DOHH2 (cell line): ENCODE measurements at regions not wholly inside any gene's neighbourhood (a gene's known extent, or its start where the extent isn't known, plus 50 kb on each side); places are given as distances from the start of the nearest gene placed in this dataset.
"Not testable (repeated sequence)": the region's sequence is repeated elsewhere in the genome, so short reads cannot be mapped to it uniquely, and the experiment has no call there.

Experiments used
- H3F3A ChIP-seq: fragments of 200-600 bp; sonication (generic), shearing (Covaris generic); 2 replicates; pipeline ENCODE4 v1.6.0; 2016; ENCODE audit warnings: antibody characterized with exemption, mild to moderate bottlenecking; ENCODE audit not compliant: control insufficient read depth, insufficient read depth
- H3K27ac ChIP-seq: fragments of 200-600 bp; sonication (generic); 2 replicates; pipeline ENCODE4 v1.5.1; 2014; ENCODE audit warnings: low read depth, mild to moderate bottlenecking, low read length, moderate library complexity
- H3K27me3 ChIP-seq: fragments of 200-600 bp; sonication (generic); 2 replicates; pipeline ENCODE4 v1.6.1; 2014; ENCODE audit warnings: mild to moderate bottlenecking, low read length, mixed read lengths; ENCODE audit not compliant: control insufficient read depth
- H3K36me3 ChIP-seq: fragments of 200-600 bp; sonication (generic); 2 replicates; pipeline ENCODE4 v1.6.1; 2014; ENCODE audit warnings: mild to moderate bottlenecking, low read length, moderate library complexity, mixed read lengths; ENCODE audit not compliant: control insufficient read depth
- H3K4me1 ChIP-seq: fragments of 200-600 bp; sonication (generic); 2 replicates; pipeline ENCODE4 v1.6.1; 2014; ENCODE audit warnings: mild to moderate bottlenecking, low read length, mixed read lengths; ENCODE audit not compliant: control insufficient read depth
- H3K4me2 ChIP-seq: fragments of 200-600 bp; sonication (generic); 2 replicates; pipeline ENCODE4 v1.6.0; 2014; ENCODE audit warnings: mild to moderate bottlenecking, low read length, moderate library complexity
- H3K4me3 ChIP-seq: fragments of 200-600 bp; sonication (generic); 2 replicates; pipeline ENCODE4 v1.5.1; 2014; ENCODE audit warnings: mild to moderate bottlenecking, low read length, mixed read lengths
- H3K79me2 ChIP-seq: fragments of 200-600 bp; sonication (generic); 2 replicates; pipeline ENCODE4 v1.6.1; 2014; ENCODE audit warnings: mild to moderate bottlenecking, low read length, mixed read lengths; ENCODE audit not compliant: control insufficient read depth
- H3K9me2 ChIP-seq: fragments of 200-600 bp; sonication (generic); replicated peaks from 2 replicates; pipeline ENCODE4 v1.6.1; 2014; ENCODE audit warnings: mild to moderate bottlenecking, low read length, mixed read lengths; ENCODE audit not compliant: control insufficient read depth
- H3K9me3 ChIP-seq: fragments of 200-600 bp; sonication (generic); 2 replicates; pipeline ENCODE4 v1.6.1; 2014; ENCODE audit warnings: antibody characterized with exemption, low read length, mixed read lengths; ENCODE audit not compliant: control insufficient read depth, insufficient read depth
- H4K20me1 ChIP-seq: fragments of 200-600 bp; sonication (generic); 2 replicates; pipeline ENCODE4 v1.6.0; 2014; ENCODE audit warnings: low read depth, mild to moderate bottlenecking, antibody characterized with exemption, low read length, moderate library complexity; ENCODE audit not compliant: control insufficient read depth, insufficient read depth
- CTCF ChIP-seq: fragments of 200-600 bp; sonication (generic); IDR thresholded peaks from one replicate; pipeline ENCODE4 v1.5.1; 2014; ENCODE audit warnings: antibody characterized with exemption, mild to moderate bottlenecking, low read depth, low read length; ENCODE audit not compliant: poor library complexity, severe bottlenecking
- EZH2phosphoT487 ChIP-seq: fragments of 200-600 bp; sonication (generic); IDR thresholded peaks from 2 replicates; pipeline ENCODE4 v1.6.1; 2017; ENCODE audit warnings: borderline replicate concordance, mild to moderate bottlenecking, antibody characterized with exemption, low read length, moderate library complexity, mixed read lengths

GRCh38 chr6:12361042-12361765 is 71.0 kb downstream of the EDN1 start:
- H3K4me1 ChIP-seq = peaks cover 79% of the 10 kb centered on the region

DNA sequence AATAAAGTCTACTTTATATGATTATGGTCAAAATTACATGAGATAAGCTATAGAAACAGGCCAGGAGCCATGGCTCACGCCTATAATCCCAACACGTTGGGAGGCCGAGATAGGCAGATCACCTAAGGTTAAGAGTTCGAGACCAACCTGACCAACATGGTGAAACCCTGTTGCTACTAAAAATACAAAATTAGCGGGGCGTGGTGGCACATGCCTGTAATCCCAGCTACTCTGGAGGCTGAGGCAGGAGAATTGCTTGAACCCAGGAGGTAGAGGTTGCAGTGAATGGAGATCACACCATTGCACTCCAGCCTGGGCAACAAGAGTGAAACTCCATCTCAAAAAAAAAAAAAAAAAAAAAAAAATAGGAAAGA is 73.1 kb downstream of the EDN1 start:
- H3K4me2 ChIP-seq = peak overlapping the region; percentile 51
- H3K9me2 ChIP-seq, H3F3A ChIP-seq, H3K9me3 ChIP-seq, H3K79me2 ChIP-seq, H3K36me3 ChIP-seq, H4K20me1 ChIP-seq, H3K27me3 ChIP-seq: not testable (repeated sequence)
- peak overlapping the region; percentile 29; the same call in 1 of the 2 replicates for H3K27ac ChIP-seq
- H3K4me1 ChIP-seq = peaks cover 58% of the 10 kb centered on the region
- H3K4me3 ChIP-seq = peak overlapping the region; percentile 24

More at GRCh38 chr6:12361042-12361765, 71.0 kb downstream of the EDN1 start:
- no peaks in the 10 kb centered on the region for H3K9me2 ChIP-seq
- H3K9me3 ChIP-seq = no peaks in the 10 kb centered on the region
- no peak for TF ChIP-seq CTCF
- TF ChIP-seq EZH2phosphoT487 = no peak
- H3K36me3 ChIP-seq = no peaks in the 10 kb centered on the region
- no peak overlapping the region for H3K4me3 ChIP-seq
- no peak overlapping the region for H3K27ac ChIP-seq
- H4K20me1 ChIP-seq = no peaks in the 10 kb centered on the region
- peaks cover 5% of the 10 kb centered on the region; the same call in 1 of the 2 replicates for H3F3A ChIP-seq
- H3K27me3 ChIP-seq = no peaks in the 10 kb centered on the region
- H3K4me2 ChIP-seq = no peak overlapping the region
- H3K79me2 ChIP-seq = no peaks in the 10 kb centered on the region

GRCh38 chr6:12363651-12364381 is 73.7 kb downstream of the EDN1 start:
- Histone ChIP-seq H3K4me2 (peak overlapping the region; percentile 51), H3K9me2 (no peaks in the 10 kb centered on the region), H3K27ac (peak overlapping the region; percentile 9; the same call in 1 of the 2 replicates), H3K27me3 (no peaks in the 10 kb centered on the region), H3K4me3 (no peak overlapping the region), H4K20me1 (no peaks in the 10 kb centered on the region), H3K79me2 (no peaks in the 10 kb centered on the region), H3K4me1 (peaks cover 52% of the 10 kb centered on the region), H3K9me3 (no peaks in the 10 kb centered on the region), H3K36me3 (no peaks in the 10 kb centered on the region), H3F3A (peaks cover 5% of the 10 kb centered on the region; the same call in 1 of the 2 replicates)
- no peak for TF ChIP-seq CTCF
- TF ChIP-seq EZH2phosphoT487 = no peak

DNA sequence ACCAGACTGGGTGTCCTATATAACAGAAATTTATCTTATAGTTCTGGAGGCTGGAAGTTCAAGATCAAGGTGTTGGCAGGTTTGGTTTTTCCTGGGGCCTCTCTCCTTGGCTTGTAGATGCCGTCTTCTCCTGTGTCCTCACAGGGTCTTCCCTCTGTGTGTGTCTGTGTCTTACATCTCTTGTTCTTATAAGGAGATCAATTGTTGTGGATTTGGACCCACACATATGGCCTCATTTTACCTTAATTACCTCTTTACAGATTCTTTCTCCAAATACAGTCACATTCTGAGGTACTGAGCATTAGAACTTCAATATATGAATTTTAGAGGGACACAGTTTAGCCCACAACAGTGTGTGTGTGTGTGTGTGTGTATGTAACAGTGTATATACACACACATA is 74.5 kb downstream of the EDN1 start:
- no peak overlapping the region for H3K4me2 ChIP-seq
- TF ChIP-seq EZH2phosphoT487 (no peak), CTCF (no peak)
- H3K4me3 ChIP-seq = no peak overlapping the region
- H3K27ac ChIP-seq = no peak overlapping the region
- no peaks in the 10 kb centered on the region for H3K9me2 ChIP-seq
- no peaks in the 10 kb centered on the region for H3K27me3 ChIP-seq
- no peaks in the 10 kb centered on the region for H3K79me2 ChIP-seq
- no peaks in the 10 kb centered on the region for H3K9me3 ChIP-seq
- H3K4me1 ChIP-seq = peaks cover 45% of the 10 kb centered on the region
- H3F3A ChIP-seq = peaks cover 5% of the 10 kb centered on the region; the same call in 1 of the 2 replicates
- no peaks in the 10 kb centered on the region for H3K36me3 ChIP-seq
- no peaks in the 10 kb centered on the region for H4K20me1 ChIP-seq
